Stomach (tissue), 4 donors: ENCODE measurements at regions not wholly inside any gene's neighbourhood (a gene's known extent, or its start where the extent isn't known, plus 50 kb on each side); places are given as distances from the start of the nearest gene placed in this dataset.

ENCODE experiments used
- EP300 ChIP-seq: sonication (generic); formaldehyde crosslinking; IDR thresholded peaks from one replicate; pipeline ENCODE4 v1.6.1; 2017; ENCODE audit warnings: antibody characterized with exemption
- TF ChIP-seq, protein P1 (sequence below), 7 experiments: fragments of 450-650 bp in 4 of 7; fragments of 200-600 bp in 3 of 7; sonication (generic) in 3 of 7; IDR thresholded peaks; one replicate each; pipeline ENCODE4 v1.5.1; 2016 to 2019; ENCODE audit warnings: antibody characterized with exemption in 7 of 7, control low read depth in 2 of 7, mild to moderate bottlenecking in 1 of 7

DNA sequence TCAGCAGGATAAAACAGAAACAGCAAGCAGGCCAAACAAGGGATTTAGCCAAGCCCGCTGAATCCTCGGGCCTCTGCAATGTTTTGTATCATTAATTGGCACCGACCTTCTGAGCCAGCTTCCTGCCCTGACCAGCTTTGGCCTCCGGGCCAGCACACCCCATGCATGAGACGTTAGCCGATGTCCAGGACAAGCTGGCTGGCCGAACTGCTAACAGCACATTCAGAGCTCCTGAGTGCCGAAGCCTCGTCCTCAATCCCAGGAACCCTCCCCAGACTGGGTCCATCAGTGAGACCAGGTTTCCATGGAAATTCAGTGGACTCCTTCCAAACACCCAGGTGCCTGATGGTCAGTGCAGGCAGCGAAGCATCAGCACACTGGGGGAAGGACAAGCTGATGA, 134.3 kb upstream of the PFKP start:
- TF ChIP-seq, protein P1, sequence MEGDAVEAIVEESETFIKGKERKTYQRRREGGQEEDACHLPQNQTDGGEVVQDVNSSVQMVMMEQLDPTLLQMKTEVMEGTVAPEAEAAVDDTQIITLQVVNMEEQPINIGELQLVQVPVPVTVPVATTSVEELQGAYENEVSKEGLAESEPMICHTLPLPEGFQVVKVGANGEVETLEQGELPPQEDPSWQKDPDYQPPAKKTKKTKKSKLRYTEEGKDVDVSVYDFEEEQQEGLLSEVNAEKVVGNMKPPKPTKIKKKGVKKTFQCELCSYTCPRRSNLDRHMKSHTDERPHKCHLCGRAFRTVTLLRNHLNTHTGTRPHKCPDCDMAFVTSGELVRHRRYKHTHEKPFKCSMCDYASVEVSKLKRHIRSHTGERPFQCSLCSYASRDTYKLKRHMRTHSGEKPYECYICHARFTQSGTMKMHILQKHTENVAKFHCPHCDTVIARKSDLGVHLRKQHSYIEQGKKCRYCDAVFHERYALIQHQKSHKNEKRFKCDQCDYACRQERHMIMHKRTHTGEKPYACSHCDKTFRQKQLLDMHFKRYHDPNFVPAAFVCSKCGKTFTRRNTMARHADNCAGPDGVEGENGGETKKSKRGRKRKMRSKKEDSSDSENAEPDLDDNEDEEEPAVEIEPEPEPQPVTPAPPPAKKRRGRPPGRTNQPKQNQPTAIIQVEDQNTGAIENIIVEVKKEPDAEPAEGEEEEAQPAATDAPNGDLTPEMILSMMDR (IDR thresholded peaks at IDR 0.05): no peak
- TF ChIP-seq EP300: no peak
